ENCODE measurements at regions not wholly inside any gene's neighbourhood (a gene's known extent, or its start where the extent isn't known, plus 50 kb on each side); places are given as distances from the start of the nearest gene placed in this dataset.

- no peak for TF ChIP-seq CTCF (IDR thresholded peaks at IDR 0.05; ENCODE audit: control insufficient read depth, insufficient read depth, low read depth, low read length, missing control alignments)
- no peak for DNase-seq (ENCODE audit: low read depth)
- H3K4me3 ChIP-seq (ENCODE audit: control insufficient read depth, low read depth, low read length), result no peak overlapping the region
Measured at GRCh38 chr1:117271959-117272358, 61.2 kb upstream of the VTCN1 start.

GRCh38 chr1:117271129-117271528 is 60.4 kb upstream of the VTCN1 start:
- TF ChIP-seq CTCF (IDR thresholded peaks at IDR 0.05; ENCODE audit: control insufficient read depth, insufficient read depth, low read depth, low read length, missing control alignments), result no peak
- H3K4me3 ChIP-seq (ENCODE audit: control insufficient read depth, low read depth, low read length), result no peak overlapping the region
- DNase-seq (ENCODE audit: low read depth), result no peak

- DNase-seq (ENCODE audit: low read depth), result no peak
- TF ChIP-seq CTCF (IDR thresholded peaks at IDR 0.05; ENCODE audit: control insufficient read depth, insufficient read depth, low read depth, low read length, missing control alignments), result no peak
- no peak overlapping the region for H3K4me3 ChIP-seq (ENCODE audit: control insufficient read depth, low read depth, low read length)
Measured at GRCh38 chr1:117270679-117271078, 60.0 kb upstream of the VTCN1 start.

- no peak for DNase-seq (ENCODE audit: low read depth)
- no peak overlapping the region for H3K4me3 ChIP-seq (ENCODE audit: control insufficient read depth, low read depth, low read length)
- TF ChIP-seq CTCF (IDR thresholded peaks at IDR 0.05; ENCODE audit: control insufficient read depth, insufficient read depth, low read depth, low read length, missing control alignments), result no peak
Measured at GRCh38 chr1:117268535-117269455, 58.1 kb upstream of the VTCN1 start.

GRCh38 chr1:117267232-117267774 is 56.6 kb upstream of the VTCN1 start:
- no peak overlapping the region for H3K4me3 ChIP-seq (ENCODE audit: control insufficient read depth, low read depth, low read length)
- TF ChIP-seq CTCF (IDR thresholded peaks at IDR 0.05; ENCODE audit: control insufficient read depth, insufficient read depth, low read depth, low read length, missing control alignments), result no peak
- no peak for DNase-seq (ENCODE audit: low read depth)

GRCh38 chr1:117262976-117263375 is 52.2 kb upstream of the VTCN1 start:
- no peak for TF ChIP-seq CTCF (IDR thresholded peaks at IDR 0.05; ENCODE audit: control insufficient read depth, insufficient read depth, low read depth, low read length, missing control alignments)
- no peak overlapping the region for H3K4me3 ChIP-seq (ENCODE audit: control insufficient read depth, low read depth, low read length)
- no peak for DNase-seq (ENCODE audit: low read depth)

Data from AG09309 (cell line).